HG03521 (cell line): ENCODE measurements at regions not wholly inside any gene's neighbourhood (a gene's known extent, or its start where the extent isn't known, plus 50 kb on each side); places are given as distances from the start of the nearest gene placed in this dataset.

Experiments
- ATAC-seq: cut with Tn5 transposase; IDR thresholded peaks from one replicate; pipeline ENCODE4 v1.9.1; 2021; ENCODE audit warnings: mild to moderate bottlenecking, moderate library complexity; ENCODE audit not compliant: unreplicated experiment

DNA sequence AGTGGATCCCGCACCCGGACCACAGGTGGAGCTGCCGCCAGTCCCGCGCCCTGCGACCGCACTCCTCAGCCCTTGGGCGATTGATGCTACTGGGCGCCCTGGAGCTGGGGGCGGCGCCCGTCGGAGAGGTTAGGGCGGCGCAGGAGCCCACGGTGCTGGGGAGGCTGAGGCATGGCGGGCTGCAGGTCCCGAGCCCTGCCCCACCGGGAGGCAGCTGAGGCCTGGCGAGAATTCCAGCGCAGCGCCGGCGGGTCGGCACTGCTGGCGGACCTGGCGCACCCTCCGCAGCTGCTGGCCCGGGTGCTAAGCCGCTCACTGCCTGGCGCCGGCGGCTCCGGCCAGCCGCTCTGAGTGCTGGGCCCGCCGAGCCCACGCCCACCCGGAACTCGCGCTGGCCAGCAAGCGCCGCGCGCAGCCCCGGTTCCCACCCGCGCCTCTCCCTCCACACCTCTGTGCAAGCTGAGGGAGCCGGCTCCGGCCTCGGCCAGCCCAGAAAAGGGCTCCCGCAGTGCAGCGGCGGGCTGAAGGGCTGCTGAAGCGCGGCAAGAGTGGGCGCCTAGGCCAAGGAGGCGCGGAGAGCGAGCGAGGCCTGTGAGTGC lies 1256.5 kb downstream of the STIM2 start:
- no peak for ATAC-seq

DNA sequence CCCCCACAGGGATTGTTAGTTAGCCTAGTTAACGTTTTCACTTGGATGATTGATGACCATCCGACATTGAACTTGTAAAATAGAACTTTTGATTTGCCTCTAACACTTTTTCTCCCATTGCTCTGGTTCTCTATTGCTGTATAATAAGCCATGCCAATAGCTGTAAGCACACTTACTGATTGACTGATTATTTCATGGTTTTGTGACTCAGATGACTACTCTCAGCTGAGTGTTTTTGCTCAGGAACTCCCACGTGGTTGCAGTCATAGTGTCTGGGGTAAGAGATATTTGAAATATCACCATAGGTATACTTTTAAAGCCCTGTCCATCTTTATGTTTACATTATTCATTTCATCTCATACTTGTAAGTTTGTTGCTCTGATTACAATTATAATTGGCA lies 1285.5 kb downstream of the STIM2 start:
- ATAC-seq, result no peak

GRCh38 chr4:28148221-28148620 lies 1287.6 kb downstream of the STIM2 start:
- no peak for ATAC-seq

DNA sequence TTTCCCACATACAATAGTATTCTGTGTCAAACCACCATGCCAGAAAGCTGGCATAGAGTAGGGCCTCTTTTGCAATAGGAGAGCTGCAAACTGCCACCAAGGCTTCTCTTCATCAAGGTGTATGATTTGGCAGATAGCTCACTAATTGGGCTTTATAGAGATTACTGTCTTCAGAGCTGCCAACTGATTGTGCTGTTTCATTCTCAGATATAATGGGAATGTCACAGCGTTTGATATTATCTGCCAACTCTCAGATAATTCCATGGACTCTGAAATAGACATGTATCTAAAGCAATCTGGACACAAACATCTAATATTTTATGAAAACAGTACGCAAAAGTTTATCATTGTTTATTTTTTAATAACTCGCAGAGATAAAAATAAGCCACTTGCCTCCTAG lies 1289.1 kb downstream of the STIM2 start:
- no peak for ATAC-seq

- no peak for ATAC-seq
These were observed 1290.7 kb downstream of the STIM2 start for GRCh38 chr4:28151314-28151713.

- no peak for ATAC-seq
These were observed 1306.8 kb downstream of the STIM2 start for GRCh38 chr4:28167411-28167810.

DNA sequence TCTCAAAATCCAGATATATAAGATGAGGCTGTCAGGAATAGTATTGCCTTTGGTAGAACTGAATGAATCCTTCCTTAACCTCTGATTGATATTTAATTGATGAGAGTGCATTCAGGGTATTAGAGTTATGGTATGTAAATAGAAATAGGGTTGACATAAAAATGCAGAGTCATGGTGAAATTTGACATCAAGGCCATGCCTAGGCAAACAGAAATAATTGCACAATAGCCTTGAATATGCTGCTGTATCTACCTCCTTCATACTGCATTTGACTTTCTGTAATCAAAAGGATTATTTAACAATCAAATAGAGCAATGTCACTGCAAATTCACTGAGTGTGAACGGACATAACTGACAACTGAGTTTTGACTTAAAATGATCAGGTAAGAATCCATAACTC lies 1316.3 kb downstream of the STIM2 start:
- ATAC-seq, result no peak

DNA sequence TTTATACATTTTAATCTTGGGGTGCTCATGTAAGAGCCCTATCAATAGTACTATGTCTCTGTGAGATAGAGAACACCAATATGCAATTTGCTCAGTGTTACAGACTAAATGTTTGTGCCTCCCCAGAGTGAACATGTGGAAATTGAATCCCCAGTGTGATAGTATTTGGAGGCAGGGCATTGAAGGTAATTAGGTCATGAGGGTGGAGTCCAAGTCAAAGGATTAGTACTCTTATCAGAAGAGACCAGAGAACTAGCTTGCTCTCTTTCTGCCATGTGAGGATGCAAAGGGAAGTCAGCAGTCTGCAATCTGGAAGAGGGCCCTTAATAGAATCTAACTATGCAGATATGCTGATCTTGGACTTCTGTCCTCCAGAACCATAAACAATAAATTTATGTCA lies 1317.0 kb downstream of the STIM2 start:
- ATAC-seq, result no peak

DNA sequence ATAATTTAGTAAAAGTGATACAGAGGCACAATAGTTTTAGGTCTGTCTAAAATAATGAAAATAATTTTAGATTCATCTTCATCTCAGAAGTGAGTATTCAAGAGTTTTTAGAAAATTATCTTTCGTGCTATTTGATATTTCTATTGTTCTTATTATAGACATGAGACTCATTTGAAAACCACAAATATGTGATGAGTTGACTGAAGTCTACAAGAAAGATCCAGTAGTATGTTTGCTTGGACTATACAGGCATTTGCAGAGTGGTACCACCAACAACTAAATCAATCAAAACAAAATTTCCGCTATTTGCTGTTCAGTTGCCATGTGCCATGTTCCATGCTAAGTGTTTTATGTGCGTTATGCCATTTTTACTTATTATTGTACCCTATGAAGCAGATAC lies 1318.5 kb downstream of the STIM2 start:
- ATAC-seq, result no peak

DNA sequence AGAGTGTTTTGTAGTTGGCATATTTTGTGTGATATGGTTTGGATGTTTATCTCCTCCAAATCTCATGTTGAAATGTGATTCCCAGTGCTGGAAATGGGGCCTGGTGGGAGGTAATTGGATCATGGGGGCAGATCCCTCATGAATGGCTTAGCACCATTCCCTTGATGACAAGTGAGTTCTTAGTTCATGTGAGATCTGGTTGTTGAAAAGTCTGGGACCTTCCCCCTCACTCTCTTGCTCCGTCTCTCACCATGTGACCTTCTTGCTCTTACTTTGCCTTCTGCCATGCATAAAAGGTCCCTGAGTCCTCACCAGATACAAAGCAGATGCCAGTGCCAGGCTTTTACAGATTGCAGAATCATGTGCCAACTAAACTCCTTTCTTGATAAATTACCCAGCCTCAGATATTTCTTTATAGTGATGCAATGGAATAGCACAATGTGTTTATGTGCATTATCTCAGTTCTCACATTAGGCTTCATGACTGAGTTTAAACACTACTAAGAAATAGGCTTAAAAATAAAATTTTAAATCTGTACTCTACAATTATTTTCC lies 1348.8 kb downstream of the STIM2 start:
- no peak for ATAC-seq

DNA sequence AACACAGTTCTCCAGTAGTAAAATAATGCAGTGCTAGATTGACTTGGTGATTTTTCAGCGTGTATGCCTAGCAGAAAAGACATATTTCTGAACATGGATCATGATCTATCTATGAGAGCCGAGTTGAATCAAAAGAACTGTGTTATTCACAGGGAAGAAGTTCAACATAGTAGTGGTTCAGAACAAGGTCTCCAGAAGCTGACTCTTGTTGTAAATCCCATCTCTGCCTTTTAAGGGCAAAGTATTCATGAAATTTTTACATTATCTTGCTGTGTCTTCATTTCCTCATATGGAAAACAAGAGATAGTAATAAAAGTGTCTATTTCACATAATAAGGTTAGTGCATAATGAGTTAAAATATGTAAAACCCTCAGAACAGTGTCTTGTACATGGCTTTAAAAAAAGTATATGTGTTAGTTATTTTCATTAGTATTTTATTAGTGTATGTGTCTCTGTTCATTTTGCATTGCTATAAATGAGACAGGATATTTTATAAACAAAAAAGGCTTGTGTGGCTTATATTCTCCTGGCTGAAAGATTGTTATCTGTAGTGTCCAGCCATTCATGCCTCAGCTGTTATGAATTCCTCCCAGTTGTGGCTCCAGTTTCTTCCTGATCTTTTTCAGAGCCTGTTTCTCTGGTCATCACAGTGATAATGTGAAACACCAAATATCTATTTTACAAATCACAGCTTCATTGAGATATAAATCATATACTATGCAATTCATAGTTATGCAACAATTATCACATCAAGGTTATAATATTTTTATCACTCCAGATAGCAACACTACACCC lies 1351.2 kb downstream of the STIM2 start:
- no peak for ATAC-seq

- ATAC-seq, result no peak
These were observed 1360.9 kb downstream of the STIM2 start for GRCh38 chr4:28221536-28221935.

DNA sequence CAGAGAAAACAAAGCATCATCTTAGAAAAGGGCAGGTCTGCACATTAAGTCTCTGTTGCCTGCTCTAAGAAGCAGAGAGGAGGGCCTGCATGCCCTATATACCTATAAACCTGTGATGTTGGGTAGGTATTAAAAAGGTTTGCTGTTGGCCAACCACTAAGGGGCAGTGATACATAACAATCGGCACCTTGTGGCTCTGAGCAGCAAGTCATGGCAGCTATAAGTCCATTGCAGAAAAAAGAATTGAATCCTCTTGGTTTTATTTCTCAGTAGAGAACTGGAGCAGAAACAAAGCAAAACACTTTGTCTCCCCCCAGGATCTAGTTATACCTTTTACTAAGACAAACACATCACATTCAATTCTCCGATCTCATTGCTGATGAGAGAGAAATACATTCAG lies 1364.4 kb downstream of the STIM2 start:
- ATAC-seq, result no peak

DNA sequence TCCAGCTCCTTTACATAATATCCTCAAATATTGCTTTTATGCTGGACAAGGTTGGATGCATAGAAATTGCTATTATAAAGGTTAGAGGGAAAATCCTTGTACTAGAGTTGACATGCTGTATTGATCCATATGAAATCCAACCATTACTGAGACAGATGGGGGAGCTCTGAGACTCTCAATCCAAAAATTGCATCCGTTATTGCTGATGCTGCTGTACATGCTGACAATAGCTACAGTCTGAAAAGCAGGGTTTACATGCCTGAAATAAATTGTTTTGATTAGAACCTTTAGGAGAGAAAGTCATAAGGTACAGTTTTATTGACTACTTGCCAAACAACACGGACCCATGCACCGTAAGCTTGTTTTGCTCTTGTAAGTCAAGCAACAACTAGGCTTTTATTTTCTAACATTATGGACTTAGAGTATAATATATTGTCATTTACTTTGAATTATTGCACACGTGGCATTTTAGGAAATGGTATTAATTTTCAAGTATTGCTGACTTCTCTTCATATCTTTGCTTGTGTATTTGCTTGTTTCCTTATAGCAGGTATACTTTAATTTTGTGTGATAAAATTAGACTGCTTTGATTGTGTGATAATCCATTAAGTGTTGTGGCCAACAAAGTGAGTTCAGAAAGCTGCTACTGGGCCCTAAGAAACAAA lies 1365.2 kb downstream of the STIM2 start:
- ATAC-seq, result no peak

DNA sequence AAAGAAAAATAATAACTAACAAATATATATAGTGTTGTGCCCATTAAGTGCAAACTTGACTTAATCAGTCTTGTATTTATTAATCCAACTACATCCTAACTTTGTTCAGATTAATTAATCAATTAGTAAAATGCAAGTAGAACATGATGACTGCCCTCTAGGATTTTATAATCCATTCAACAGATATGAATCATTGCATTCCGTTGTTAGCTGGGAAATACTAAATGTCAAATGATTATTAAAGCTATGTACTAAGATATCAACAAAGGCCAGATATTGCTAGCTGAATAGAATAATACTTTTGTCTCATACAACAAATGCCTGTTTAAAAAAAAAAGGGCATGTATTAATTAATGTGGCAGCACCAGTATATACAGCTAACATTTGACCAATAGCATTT lies 1366.3 kb downstream of the STIM2 start:
- no peak for ATAC-seq

GRCh38 chr4:28227764-28228163 lies 1367.1 kb downstream of the STIM2 start:
- no peak for ATAC-seq

DNA sequence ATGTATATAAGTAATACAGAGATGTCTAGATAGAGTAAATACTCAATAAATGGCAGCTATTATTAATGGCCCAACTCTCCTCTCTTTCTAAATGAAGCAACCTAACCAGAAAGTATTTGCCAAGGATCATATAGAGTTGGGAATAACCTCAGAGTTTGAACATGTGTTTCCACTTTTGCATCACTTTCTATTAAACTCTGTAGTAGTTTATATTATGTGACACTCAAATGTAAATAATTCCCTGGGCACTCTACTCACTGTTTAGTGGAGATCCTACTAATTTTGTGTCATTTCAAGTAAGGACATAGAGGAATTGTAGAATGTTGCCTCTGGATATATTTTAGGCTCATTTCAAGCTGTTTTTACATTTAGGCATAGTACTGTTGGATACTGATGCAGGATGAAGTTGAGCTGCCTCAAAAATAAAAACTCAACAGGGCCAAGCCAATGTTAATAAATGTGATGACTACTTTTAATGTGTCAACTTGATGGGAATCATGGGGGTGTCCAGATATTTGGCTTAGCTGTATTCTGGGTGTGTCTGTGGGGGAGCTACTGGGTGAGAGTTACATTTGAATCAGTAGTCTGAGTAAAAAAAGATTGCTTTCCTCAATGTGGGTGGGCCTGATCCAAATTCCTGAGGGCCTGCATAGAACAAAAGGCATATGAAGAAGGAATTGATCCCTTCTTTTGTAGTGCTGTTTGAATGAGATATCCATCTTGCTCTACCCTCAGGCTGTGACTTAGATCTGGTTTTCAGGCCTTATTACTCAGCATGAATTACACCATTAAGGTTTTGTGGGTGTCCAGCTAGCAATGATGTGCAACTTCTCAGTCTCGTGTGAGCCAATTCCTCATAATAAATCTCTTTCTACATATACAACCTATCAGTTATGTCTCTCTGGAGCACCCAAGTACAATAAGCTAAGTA lies 1368.2 kb downstream of the STIM2 start:
- no peak for ATAC-seq

GRCh38 chr4:28232376-28232775 lies 1371.7 kb downstream of the STIM2 start:
- no peak for ATAC-seq

DNA sequence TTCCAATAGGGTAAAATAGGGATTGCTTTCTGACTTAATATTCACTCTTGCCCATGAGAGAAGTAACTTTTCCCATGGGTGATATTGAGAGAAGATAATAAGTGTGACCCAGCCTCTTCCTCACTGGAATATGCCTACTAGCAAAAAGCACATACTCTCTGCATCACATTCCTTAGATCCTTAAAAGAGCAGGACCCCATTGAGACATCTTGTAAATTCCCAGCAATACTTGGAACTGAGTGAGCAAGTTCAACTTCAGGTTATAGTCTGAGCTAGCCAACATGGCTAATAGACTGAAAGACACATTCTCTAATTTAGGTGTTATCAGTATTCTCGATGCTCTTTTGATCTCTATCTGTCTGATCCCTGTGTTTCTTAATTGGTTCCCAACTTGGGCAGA lies 1372.3 kb downstream of the STIM2 start:
- no peak for ATAC-seq

DNA sequence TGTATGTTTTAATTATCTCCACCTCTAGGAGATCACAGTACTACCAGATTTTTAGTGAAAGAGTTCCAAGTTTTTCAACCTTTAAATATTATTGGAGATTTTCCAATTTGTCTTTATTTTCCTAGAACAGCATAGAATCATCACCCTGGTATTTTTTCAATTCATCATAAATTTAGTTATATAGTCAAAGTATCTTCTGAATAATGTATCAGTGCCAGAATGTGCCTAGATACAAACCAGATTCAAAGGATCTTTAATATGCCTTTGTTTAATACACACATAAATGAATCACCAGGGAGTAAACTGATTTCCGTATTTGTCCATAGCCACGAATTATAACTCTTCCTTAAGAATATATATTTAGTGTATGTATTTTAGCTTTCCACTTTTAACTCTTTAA lies 1373.1 kb downstream of the STIM2 start:
- no peak for ATAC-seq

DNA sequence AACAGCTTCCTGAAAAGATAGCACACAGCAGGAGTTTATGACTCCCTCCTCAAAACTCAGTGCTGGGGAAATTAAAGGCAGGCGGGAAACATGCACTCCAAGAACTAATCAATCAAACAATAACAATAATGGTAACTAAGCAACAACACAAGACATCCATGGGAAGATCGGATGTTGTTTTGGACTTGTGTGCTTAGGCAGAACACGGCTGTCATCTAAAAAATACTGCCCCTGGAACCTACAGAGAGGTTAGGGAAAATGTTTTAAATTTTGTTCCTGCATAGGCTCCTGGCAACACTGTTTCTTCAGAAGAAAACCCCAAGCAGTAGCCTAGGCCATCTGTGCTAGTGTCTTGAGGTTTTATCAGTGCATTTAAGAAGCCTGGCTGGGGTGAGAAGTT lies 1378.2 kb downstream of the STIM2 start:
- ATAC-seq, result no peak
